ENCODE measurements at regions not wholly inside any gene's neighbourhood (a gene's known extent, or its start where the extent isn't known, plus 50 kb on each side); places are given as distances from the start of the nearest gene placed in this dataset.

DNA sequence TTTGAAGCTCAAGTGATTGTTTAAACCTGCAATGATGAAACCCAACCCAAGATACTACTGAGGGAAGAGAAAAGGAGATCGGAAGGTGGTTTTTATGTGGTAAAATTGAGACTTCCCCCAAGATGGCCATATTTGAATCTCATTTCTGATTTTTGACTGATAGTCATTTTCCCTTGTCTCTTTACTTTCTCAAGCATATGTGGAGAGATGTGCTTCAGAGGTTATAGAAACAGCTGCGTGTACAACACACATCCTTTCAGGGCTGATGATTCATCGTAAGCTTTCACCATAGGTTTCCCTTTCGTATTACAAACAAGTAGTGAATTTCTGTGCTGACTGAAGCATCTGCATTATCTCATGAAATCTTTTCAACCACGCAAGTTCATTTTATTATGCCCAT, 276.2 kb downstream of the EMP1 start:
- no peak for DNase-seq (ENCODE audit: low read depth, low spot score)
- Histone ChIP-seq H3K27ac (ENCODE audit: low read length) (no peak overlapping the region), H3K36me3 (ENCODE audit: control insufficient read depth, insufficient read depth, low read length) (no peaks in the 10 kb centered on the region), H3K4me1 (ENCODE audit: control insufficient read depth, insufficient read depth, low read length) (no peaks in the 10 kb centered on the region), H3K4me3 (ENCODE audit: low read depth in 2 of 2, low read length in 2 of 2) (no peak overlapping the region), H3K27me3 (ENCODE audit: control insufficient read depth, insufficient read depth, low read length) (no peaks in the 10 kb centered on the region; the same call in 1 of the 2 replicates), H3K9me3 (ENCODE audit: control insufficient read depth, insufficient read depth, low read depth, low read length) (no peaks in the 10 kb centered on the region)
- POLR2A ChIA-PET = no interaction called here
- intact Hi-C loops (cut with micrococcal nuclease; ENCODE audit: unreplicated experiment) = no loop called here
- no TSS peak for BruUV-seq (replicated peaks)
- CTCF ChIA-PET = no interaction called here
- ATAC-seq = no peak
- in situ Hi-C loops (cut with HindIII; ENCODE audit: low pct_unique_long_range_greater_than_20kb, low sequenced_read_pairs) = no loop called here
- TF ChIP-seq, protein P1, sequence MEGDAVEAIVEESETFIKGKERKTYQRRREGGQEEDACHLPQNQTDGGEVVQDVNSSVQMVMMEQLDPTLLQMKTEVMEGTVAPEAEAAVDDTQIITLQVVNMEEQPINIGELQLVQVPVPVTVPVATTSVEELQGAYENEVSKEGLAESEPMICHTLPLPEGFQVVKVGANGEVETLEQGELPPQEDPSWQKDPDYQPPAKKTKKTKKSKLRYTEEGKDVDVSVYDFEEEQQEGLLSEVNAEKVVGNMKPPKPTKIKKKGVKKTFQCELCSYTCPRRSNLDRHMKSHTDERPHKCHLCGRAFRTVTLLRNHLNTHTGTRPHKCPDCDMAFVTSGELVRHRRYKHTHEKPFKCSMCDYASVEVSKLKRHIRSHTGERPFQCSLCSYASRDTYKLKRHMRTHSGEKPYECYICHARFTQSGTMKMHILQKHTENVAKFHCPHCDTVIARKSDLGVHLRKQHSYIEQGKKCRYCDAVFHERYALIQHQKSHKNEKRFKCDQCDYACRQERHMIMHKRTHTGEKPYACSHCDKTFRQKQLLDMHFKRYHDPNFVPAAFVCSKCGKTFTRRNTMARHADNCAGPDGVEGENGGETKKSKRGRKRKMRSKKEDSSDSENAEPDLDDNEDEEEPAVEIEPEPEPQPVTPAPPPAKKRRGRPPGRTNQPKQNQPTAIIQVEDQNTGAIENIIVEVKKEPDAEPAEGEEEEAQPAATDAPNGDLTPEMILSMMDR (IDR thresholded peaks at IDR 0.05) = no peak
- TF ChIP-seq POLR2AphosphoS5 (IDR thresholded peaks at IDR 0.05; ENCODE audit: low read depth, low read length) = no peak
- TF ChIP-seq, protein P2, sequence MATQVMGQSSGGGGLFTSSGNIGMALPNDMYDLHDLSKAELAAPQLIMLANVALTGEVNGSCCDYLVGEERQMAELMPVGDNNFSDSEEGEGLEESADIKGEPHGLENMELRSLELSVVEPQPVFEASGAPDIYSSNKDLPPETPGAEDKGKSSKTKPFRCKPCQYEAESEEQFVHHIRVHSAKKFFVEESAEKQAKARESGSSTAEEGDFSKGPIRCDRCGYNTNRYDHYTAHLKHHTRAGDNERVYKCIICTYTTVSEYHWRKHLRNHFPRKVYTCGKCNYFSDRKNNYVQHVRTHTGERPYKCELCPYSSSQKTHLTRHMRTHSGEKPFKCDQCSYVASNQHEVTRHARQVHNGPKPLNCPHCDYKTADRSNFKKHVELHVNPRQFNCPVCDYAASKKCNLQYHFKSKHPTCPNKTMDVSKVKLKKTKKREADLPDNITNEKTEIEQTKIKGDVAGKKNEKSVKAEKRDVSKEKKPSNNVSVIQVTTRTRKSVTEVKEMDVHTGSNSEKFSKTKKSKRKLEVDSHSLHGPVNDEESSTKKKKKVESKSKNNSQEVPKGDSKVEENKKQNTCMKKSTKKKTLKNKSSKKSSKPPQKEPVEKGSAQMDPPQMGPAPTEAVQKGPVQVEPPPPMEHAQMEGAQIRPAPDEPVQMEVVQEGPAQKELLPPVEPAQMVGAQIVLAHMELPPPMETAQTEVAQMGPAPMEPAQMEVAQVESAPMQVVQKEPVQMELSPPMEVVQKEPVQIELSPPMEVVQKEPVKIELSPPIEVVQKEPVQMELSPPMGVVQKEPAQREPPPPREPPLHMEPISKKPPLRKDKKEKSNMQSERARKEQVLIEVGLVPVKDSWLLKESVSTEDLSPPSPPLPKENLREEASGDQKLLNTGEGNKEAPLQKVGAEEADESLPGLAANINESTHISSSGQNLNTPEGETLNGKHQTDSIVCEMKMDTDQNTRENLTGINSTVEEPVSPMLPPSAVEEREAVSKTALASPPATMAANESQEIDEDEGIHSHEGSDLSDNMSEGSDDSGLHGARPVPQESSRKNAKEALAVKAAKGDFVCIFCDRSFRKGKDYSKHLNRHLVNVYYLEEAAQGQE (IDR thresholded peaks at IDR 0.05; ENCODE audit: insufficient read depth in 1 of 2, low read depth in 2 of 2, low read length in 1 of 2) = no peak
- TF ChIP-seq SIN3A (IDR thresholded peaks at IDR 0.05; ENCODE audit: borderline replicate concordance, insufficient read depth, low read depth, low read length) = no peak

DNA sequence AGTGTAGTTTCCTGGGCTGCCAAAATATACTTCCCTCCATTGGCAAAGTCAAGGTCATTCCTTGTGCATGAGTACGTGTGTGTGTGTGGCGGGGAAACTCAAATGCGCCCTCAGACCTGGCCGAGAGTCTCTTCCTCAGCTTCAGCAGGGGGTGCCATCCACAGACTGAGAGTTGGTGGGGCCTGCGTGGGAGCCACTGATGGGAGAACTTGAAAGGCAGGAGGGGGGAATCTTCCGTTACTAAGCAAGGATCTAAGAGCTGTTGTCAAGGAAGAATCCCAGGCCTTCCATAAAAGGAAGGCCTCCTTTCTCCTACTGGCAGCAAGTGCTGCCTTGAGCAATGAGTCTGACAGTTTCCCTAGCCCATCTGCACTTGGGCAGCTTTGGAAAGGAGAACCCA, 274.9 kb downstream of the EMP1 start:
- Histone ChIP-seq H3K27me3 (ENCODE audit: control insufficient read depth, insufficient read depth, low read length) (no peaks in the 10 kb centered on the region; the same call in 1 of the 2 replicates), H3K9me3 (ENCODE audit: control insufficient read depth, insufficient read depth, low read depth, low read length) (no peaks in the 10 kb centered on the region), H3K36me3 (ENCODE audit: control insufficient read depth, insufficient read depth, low read length) (no peaks in the 10 kb centered on the region), H3K4me3 (ENCODE audit: low read depth in 2 of 2, low read length in 2 of 2) (no peak overlapping the region), H3K4me1 (ENCODE audit: control insufficient read depth, insufficient read depth, low read length) (no peaks in the 10 kb centered on the region), H3K27ac (ENCODE audit: low read length) (no peak overlapping the region)
- in situ Hi-C loops (cut with HindIII; ENCODE audit: low pct_unique_long_range_greater_than_20kb, low sequenced_read_pairs) = no loop called here
- no TSS peak for BruUV-seq (replicated peaks)
- intact Hi-C loops (cut with micrococcal nuclease; ENCODE audit: unreplicated experiment) = no loop called here
- DNase-seq (ENCODE audit: low read depth, low spot score) (no peak), ATAC-seq (no peak)
- ChIA-PET CTCF (no interaction called here), POLR2A (no interaction called here)
- TF ChIP-seq, protein P1 (IDR thresholded peaks at IDR 0.05) = no peak
- TF ChIP-seq POLR2AphosphoS5 (IDR thresholded peaks at IDR 0.05; ENCODE audit: low read depth, low read length) = no peak
- TF ChIP-seq, protein P2 (IDR thresholded peaks at IDR 0.05; ENCODE audit: insufficient read depth in 1 of 2, low read depth in 2 of 2, low read length in 1 of 2) = no peak
- TF ChIP-seq SIN3A (IDR thresholded peaks at IDR 0.05; ENCODE audit: borderline replicate concordance, insufficient read depth, low read depth, low read length) = no peak
- TF ChIP-seq TCF7L2 (IDR thresholded peaks at IDR 0.05; ENCODE audit: low read depth, low read length) = no peak

Measured in Panc1 (cell line).